IMR-90 (cell line): ENCODE measurements at regions not wholly inside any gene's neighbourhood (a gene's known extent, or its start where the extent isn't known, plus 50 kb on each side); places are given as distances from the start of the nearest gene placed in this dataset.

Experiments
- BHLHE40 ChIP-seq: fragments of 150-350 bp; IDR thresholded peaks from 2 replicates; pipeline ENCODE4 v1.6.1; 2016; ENCODE audit warnings: mild to moderate bottlenecking, low read depth, low read length
- CEBPB ChIP-seq: IDR thresholded peaks from 2 replicates; pipeline ENCODE4 v1.6.1; 2012; ENCODE audit warnings: low read depth, low read length, improper control_type of control experiment
- MAZ ChIP-seq: IDR thresholded peaks from 2 replicates; pipeline ENCODE4 v1.6.1; 2012; ENCODE audit warnings: low read depth, mild to moderate bottlenecking, low read length, improper control_type of control experiment, moderate library complexity, borderline replicate concordance
- MXI1 ChIP-seq: IDR thresholded peaks from 2 replicates; pipeline ENCODE4 v1.6.1; 2012; ENCODE audit warnings: low read depth, mild to moderate bottlenecking, low read length, moderate library complexity, borderline replicate concordance
- NFE2L2 ChIP-seq: fragments of 150-350 bp; IDR thresholded peaks from 2 replicates; pipeline ENCODE4 v1.6.1; 2016; ENCODE audit warnings: low read depth, mild to moderate bottlenecking, low read length
- POLR2A ChIP-seq: IDR thresholded peaks from 2 replicates; pipeline ENCODE4 v1.6.1; 2012; ENCODE audit warnings: mild to moderate bottlenecking, low read depth, low read length
- RAD21 ChIP-seq: IDR thresholded peaks from 2 replicates; pipeline ENCODE4 v1.6.1; 2012; ENCODE audit warnings: low read length, improper control_type of control experiment
- RCOR1 ChIP-seq: IDR thresholded peaks from 2 replicates; pipeline ENCODE4 v1.6.1; 2012; ENCODE audit warnings: mild to moderate bottlenecking, low read length, improper control_type of control experiment; ENCODE audit not compliant: insufficient replicate concordance
- RFX5 ChIP-seq: IDR thresholded peaks from 2 replicates; pipeline ENCODE4 v1.8.0; 2012; ENCODE audit warnings: low read depth, mild to moderate bottlenecking, low read length, moderate library complexity
- SMC3 ChIP-seq: fragments of 150-350 bp; IDR thresholded peaks from 2 replicates; pipeline ENCODE4 v1.6.1; 2016; ENCODE audit warnings: low read depth, mild to moderate bottlenecking, antibody characterized with exemption, low read length, moderate library complexity
- TF ChIP-seq, protein P1 (sequence below): conservative IDR thresholded peaks from 2 replicates; pipeline ENCODE4 v1.5.1; 2012; ENCODE audit warnings: mild to moderate bottlenecking, low read depth, low read length, improper control_type of control experiment

DNA sequence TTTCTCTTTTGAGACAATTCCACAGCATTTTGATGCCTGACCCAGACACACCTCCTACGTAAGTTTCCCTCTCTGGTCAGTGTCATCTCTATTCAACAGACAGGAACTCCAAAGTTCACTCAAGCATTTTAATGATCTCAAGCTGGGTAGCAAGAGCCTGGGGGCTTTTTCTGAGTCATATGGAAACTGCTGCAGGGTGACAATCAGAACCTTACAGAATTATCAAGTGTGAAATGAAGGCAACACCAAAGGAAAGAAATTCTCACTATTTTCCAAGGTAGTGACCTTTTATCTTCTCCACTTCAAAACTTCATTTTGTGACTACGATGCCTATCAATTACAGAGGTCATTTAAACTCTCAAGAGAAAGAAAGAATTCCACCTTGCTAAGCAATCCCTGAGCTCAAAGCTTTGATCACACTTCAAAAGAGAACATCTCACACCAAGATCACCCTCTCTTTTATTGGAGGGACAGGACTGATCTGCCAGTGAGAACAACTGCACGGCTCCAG, 229.0 kb upstream of the ZC3H12C start:
- TF ChIP-seq, protein P1, sequence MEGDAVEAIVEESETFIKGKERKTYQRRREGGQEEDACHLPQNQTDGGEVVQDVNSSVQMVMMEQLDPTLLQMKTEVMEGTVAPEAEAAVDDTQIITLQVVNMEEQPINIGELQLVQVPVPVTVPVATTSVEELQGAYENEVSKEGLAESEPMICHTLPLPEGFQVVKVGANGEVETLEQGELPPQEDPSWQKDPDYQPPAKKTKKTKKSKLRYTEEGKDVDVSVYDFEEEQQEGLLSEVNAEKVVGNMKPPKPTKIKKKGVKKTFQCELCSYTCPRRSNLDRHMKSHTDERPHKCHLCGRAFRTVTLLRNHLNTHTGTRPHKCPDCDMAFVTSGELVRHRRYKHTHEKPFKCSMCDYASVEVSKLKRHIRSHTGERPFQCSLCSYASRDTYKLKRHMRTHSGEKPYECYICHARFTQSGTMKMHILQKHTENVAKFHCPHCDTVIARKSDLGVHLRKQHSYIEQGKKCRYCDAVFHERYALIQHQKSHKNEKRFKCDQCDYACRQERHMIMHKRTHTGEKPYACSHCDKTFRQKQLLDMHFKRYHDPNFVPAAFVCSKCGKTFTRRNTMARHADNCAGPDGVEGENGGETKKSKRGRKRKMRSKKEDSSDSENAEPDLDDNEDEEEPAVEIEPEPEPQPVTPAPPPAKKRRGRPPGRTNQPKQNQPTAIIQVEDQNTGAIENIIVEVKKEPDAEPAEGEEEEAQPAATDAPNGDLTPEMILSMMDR: no peak
- TF ChIP-seq NFE2L2: no peak
- TF ChIP-seq POLR2A: no peak
- no peak for TF ChIP-seq BHLHE40
- no peak for TF ChIP-seq RCOR1
- no peak for TF ChIP-seq CEBPB
- no peak for TF ChIP-seq MAZ
- no peak for TF ChIP-seq MXI1
- TF ChIP-seq RFX5: no peak
- no peak for TF ChIP-seq RAD21
- no peak for TF ChIP-seq SMC3
